Parathyroid adenoma (tissue), 2 donors: ENCODE measurements at regions not wholly inside any gene's neighbourhood (a gene's known extent, or its start where the extent isn't known, plus 50 kb on each side); places are given as distances from the start of the nearest gene placed in this dataset.
A peak's percentile ranks its signal among the peaks of the same experiment; 100 is the strongest.
"Not testable (repeated sequence)": the region's sequence is repeated elsewhere in the genome, so short reads cannot be mapped to it uniquely, and the experiment has no call there.

ENCODE experiments used
- H2AFZ ChIP-seq: fragments of 300-600 bp; sonication (generic); one replicate; pipeline ENCODE4 v1.7.0; 2017; ENCODE audit warnings: antibody characterized with exemption, mild to moderate bottlenecking
- H3K27ac ChIP-seq: fragments of 300-600 bp; sonication (generic); one replicate; pipeline ENCODE4 v1.7.0; 2017
- H3K27me3 ChIP-seq: fragments of 300-600 bp; sonication (generic); one replicate; pipeline ENCODE4 v1.7.0; 2017; ENCODE audit warnings: low read length; ENCODE audit not compliant: control insufficient read depth, insufficient read depth
- H3K36me3 ChIP-seq: fragments of 300-600 bp; sonication (generic); one replicate; pipeline ENCODE4 v1.7.0; 2017; ENCODE audit warnings: low read length; ENCODE audit not compliant: control insufficient read depth, insufficient read depth
- H3K4me1 ChIP-seq: fragments of 300-600 bp; sonication (generic); one replicate; pipeline ENCODE4 v1.7.0; 2017; ENCODE audit warnings: control low read depth
- H3K4me2 ChIP-seq: fragments of 300-600 bp; sonication (generic); one replicate; pipeline ENCODE4 v1.7.0; 2017; ENCODE audit warnings: low read length
- H3K4me3 ChIP-seq: fragments of 300-600 bp; sonication (generic); one replicate; pipeline ENCODE4 v1.7.0; 2017; ENCODE audit warnings: low read depth, low read length
- H3K79me2 ChIP-seq: fragments of 300-600 bp; sonication (generic); one replicate; pipeline ENCODE4 v1.7.0; 2017; ENCODE audit warnings: control low read depth
- H3K9ac ChIP-seq: fragments of 300-600 bp; sonication (generic); one replicate; pipeline ENCODE4 v1.7.0; 2017; ENCODE audit warnings: mild to moderate bottlenecking
- H3K9me3 ChIP-seq: fragments of 300-600 bp; sonication (generic); one replicate; pipeline ENCODE4 v1.7.0; 2017; ENCODE audit warnings: low read length; ENCODE audit not compliant: control insufficient read depth
- CTCF ChIP-seq: fragments of 300-600 bp; sonication (generic); IDR thresholded peaks from one replicate; pipeline ENCODE4 v1.7.0; 2017; ENCODE audit warnings: antibody characterized with exemption, mild to moderate bottlenecking
- donor health status: primary hyperparathyroidism.

GRCh38 chr10:38390725-38391124, 296.6 kb downstream of the ZNF37A start:
- not testable (repeated sequence) for H2AFZ ChIP-seq, H3K9me3 ChIP-seq, H3K27ac ChIP-seq, H3K4me2 ChIP-seq, H3K4me3 ChIP-seq, H3K27me3 ChIP-seq, H3K9ac ChIP-seq, H3K36me3 ChIP-seq, H3K4me1 ChIP-seq, H3K79me2 ChIP-seq
- peak; percentile 38 for TF ChIP-seq CTCF

GRCh38 chr10:38395465-38395864, 301.3 kb downstream of the ZNF37A start:
- not testable (repeated sequence) for H2AFZ ChIP-seq, H3K79me2 ChIP-seq, H3K4me2 ChIP-seq, H3K9me3 ChIP-seq, H3K36me3 ChIP-seq, H3K27ac ChIP-seq, H3K27me3 ChIP-seq, H3K4me3 ChIP-seq, H3K4me1 ChIP-seq, H3K9ac ChIP-seq

GRCh38 chr10:38396178-38396954, 302.2 kb downstream of the ZNF37A start:
- H3K4me1 ChIP-seq, H2AFZ ChIP-seq, H3K4me2 ChIP-seq, H3K9me3 ChIP-seq, H3K4me3 ChIP-seq, H3K27ac ChIP-seq, H3K79me2 ChIP-seq, H3K36me3 ChIP-seq, H3K27me3 ChIP-seq, H3K9ac ChIP-seq: not testable (repeated sequence)

- H3K9ac ChIP-seq, H3K27ac ChIP-seq, H3K4me1 ChIP-seq: not testable (repeated sequence)
Measured at GRCh38 chr10:38401565-38401964, 307.4 kb downstream of the ZNF37A start.

GRCh38 chr10:38402442-38403346, 308.6 kb downstream of the ZNF37A start:
- Histone ChIP-seq H3K4me2 (peak overlapping the region; percentile 84), H2AFZ (peak overlapping the region; percentile 100), H3K4me3 (peak overlapping the region; percentile 72), H3K9ac (peak overlapping the region; percentile 73), H3K27ac (peak overlapping the region; percentile 96)
- H3K27me3 ChIP-seq, H3K36me3 ChIP-seq, H3K79me2 ChIP-seq, H3K9me3 ChIP-seq, H3K4me1 ChIP-seq: not testable (repeated sequence)

More at GRCh38 chr10:38401565-38401964, 307.4 kb downstream of the ZNF37A start:
- not testable (repeated sequence) for H3K27me3 ChIP-seq, H3K36me3 ChIP-seq, H3K4me2 ChIP-seq, H3K9me3 ChIP-seq, H3K4me3 ChIP-seq, H3K79me2 ChIP-seq
- H2AFZ ChIP-seq: peak overlapping the region; percentile 100

GRCh38 chr10:38403347-38404117, 309.4 kb downstream of the ZNF37A start:
- H3K9me3 ChIP-seq, H3K27me3 ChIP-seq, H3K36me3 ChIP-seq, H3K4me1 ChIP-seq, H3K79me2 ChIP-seq: not testable (repeated sequence)
- Histone ChIP-seq H3K9ac (peak overlapping the region; percentile 73), H3K4me3 (peak overlapping the region; percentile 66), H3K4me2 (peak overlapping the region; percentile 57), H3K27ac (peak overlapping the region; percentile 96), H2AFZ (peak overlapping the region; percentile 96)

- H3K27ac ChIP-seq, H3K4me1 ChIP-seq, H3K9ac ChIP-seq: not testable (repeated sequence)
Measured at GRCh38 chr10:38423634-38424033, 329.5 kb downstream of the ZNF37A start.

GRCh38 chr10:38430242-38430641, 336.1 kb downstream of the ZNF37A start:
- H2AFZ ChIP-seq, H3K27me3 ChIP-seq, H3K4me2 ChIP-seq, H3K4me3 ChIP-seq, H3K9ac ChIP-seq, H3K4me1 ChIP-seq, H3K27ac ChIP-seq, H3K36me3 ChIP-seq, H3K79me2 ChIP-seq, H3K9me3 ChIP-seq: not testable (repeated sequence)

More at GRCh38 chr10:38423634-38424033, 329.5 kb downstream of the ZNF37A start:
- H3K4me3 ChIP-seq, H3K4me2 ChIP-seq, H2AFZ ChIP-seq, H3K79me2 ChIP-seq, H3K9me3 ChIP-seq, H3K36me3 ChIP-seq, H3K27me3 ChIP-seq: not testable (repeated sequence)

- not testable (repeated sequence) for H2AFZ ChIP-seq, H3K4me3 ChIP-seq, H3K4me1 ChIP-seq, H3K9me3 ChIP-seq, H3K79me2 ChIP-seq, H3K27ac ChIP-seq, H3K27me3 ChIP-seq, H3K36me3 ChIP-seq, H3K4me2 ChIP-seq, H3K9ac ChIP-seq
Measured at GRCh38 chr10:38437359-38437758, 343.2 kb downstream of the ZNF37A start.
